SK-N-MC (cell line): ENCODE measurements at regions not wholly inside any gene's neighbourhood (a gene's known extent, or its start where the extent isn't known, plus 50 kb on each side); places are given as distances from the start of the nearest gene placed in this dataset.
"Not testable (repeated sequence)": the region's sequence is repeated elsewhere in the genome, so short reads cannot be mapped to it uniquely, and the experiment has no call there.

Experiments
- EZH2 ChIP-seq: fragments of 200-600 bp; sonication (generic); IDR thresholded peaks from one replicate; pipeline ENCODE4 v1.6.1; 2017; ENCODE audit warnings: antibody characterized with exemption
- POLR2AphosphoS5 ChIP-seq: IDR thresholded peaks from 2 replicates; pipeline ENCODE4 v1.6.1; 2012; ENCODE audit warnings: mild to moderate bottlenecking, low read depth, low read length, borderline replicate concordance

- not testable (repeated sequence) for TF ChIP-seq EZH2, POLR2AphosphoS5
Observed at GRCh38 chr2:125028721-125029120, 1003.6 kb downstream of the CNTNAP5 start.
